ENCODE measurements at regions not wholly inside any gene's neighbourhood (a gene's known extent, or its start where the extent isn't known, plus 50 kb on each side); places are given as distances from the start of the nearest gene placed in this dataset.
"Not testable (repeated sequence)": the region's sequence is repeated elsewhere in the genome, so short reads cannot be mapped to it uniquely, and the experiment has no call there.

DNA sequence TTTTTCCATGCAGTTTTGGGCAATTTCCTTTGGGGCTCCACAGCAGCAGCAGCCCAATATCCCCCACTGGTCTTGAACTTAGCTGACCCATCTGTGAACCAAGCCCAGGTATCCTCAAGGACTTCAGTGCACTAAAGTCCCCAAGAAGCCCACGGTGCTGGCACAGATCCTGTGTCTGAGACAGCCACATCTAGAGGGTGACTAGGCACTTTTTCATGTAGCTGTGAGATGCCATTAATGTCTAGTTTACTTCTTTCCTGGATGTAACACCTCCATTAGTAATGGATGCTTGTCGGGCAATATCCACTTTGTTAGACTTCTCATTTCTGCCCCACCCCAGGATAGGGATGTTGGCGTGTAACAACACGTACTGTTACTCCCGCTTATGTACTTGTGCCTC, 117.9 kb downstream of the GPCPD1 start:
- DNase-seq (ENCODE audit: low spot score): no peak

DNA sequence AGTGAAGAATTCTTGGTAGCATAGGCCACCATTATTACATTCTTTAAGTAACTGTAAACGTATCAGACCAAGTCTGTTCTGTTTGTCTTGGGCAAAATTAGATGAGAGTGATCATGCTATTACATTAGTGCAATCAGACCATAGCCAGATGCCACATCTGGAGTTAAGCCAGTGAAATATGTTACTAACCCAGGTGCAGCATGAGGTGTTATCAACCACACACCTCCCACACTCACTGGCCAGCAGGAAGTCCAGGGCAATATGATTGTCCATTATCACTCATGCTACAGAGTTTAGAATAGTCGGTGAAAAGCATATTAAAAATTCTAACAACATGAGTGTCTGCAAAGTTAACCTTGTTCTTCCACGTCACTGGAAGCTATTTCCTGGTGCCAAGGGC, 119.4 kb downstream of the GPCPD1 start:
- no peak for DNase-seq (ENCODE audit: low spot score)

DNA sequence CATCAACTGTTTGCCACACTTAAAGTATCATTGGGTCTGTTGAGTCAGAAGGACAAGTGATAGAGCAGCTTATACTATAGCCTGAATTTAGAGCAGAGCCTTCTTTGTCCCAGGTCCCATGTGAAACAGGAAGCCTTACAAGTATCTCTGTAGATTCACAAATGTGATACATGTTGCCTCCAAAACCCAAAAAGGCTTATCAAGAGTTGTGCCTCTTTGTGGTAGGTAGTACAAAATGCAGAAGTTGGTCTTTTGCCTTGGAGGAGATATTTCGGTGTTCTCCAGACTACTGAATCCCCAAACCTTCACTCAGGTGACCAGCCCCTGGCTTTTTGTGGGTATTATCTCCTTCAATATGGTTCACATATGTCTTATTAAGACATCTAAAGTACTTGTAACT, 121.2 kb downstream of the GPCPD1 start:
- DNase-seq (ENCODE audit: low spot score): no peak

DNA sequence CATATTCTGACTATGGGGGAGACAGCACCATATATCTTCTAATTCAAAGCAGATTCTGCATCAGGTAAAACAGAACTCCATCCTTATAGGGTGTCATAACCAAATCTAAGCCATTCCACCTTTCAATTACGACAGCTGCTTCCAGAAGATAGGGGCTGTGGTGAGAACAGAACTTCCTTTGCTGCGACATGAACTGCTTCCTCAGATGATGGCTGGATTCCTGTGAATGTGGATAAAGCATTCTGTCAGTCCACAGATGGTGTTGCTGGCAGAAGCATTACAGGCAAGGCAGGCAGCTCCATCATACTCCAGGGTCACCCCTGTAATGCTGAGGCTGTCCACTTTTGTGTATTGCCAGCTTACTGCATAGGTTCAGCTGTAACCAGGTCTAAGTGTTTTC, 122.0 kb downstream of the GPCPD1 start:
- no peak for DNase-seq (ENCODE audit: low spot score)

DNA sequence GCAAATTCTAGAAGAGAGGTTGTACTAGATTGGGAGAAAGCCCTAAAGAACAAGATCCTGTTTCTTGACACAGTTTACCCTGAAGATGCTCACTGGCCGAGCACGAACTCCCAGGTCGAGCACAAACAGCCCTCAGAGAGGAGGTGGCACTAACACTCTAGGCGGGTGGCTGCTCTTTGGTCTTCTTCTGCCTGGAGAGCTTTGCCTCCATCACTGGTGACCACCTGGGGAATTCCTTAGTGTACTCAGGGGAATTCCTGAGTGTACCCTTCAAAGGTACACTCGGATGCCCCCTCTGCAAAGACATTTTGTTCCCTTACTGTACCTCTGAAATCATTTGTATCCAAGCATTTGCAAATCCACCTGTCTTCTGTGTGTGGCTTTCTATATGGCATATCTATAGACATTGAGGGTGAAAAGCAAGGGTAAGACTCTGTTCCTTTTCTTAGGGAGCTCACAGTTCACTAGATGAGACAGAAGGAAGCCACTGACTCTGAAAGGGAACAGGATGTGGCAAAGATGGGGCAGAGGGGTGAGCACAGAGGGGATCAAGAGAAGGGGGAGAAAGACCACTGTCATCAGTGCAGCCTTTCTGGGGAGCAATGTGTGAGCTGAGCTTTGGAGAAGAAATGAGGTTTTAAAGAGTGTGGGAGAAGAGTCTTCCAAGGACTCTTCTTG, 124.3 kb downstream of the GPCPD1 start:
- no peak for DNase-seq (ENCODE audit: low spot score)

DNA sequence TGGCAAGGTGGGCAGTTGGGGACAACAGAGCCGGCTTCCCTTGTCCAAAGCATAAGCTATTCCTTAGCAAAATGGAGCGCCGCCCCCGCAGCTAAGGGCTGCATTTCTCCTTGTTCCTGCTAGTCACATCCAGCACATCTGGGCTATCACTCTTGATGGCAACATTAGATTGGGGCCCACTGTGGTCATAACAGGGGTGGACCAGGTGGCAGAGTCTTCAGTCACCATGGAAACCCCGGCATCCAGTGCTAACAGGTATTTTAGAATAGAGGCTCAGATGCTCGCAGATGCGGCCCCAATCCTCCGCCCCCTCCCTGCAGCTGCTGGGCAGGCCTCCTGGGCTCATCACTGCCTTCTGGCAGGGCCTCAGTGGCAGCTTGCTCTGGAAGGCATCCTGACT, 125.9 kb downstream of the GPCPD1 start:
- peak; percentile 28 for DNase-seq (ENCODE audit: low spot score)

DNA sequence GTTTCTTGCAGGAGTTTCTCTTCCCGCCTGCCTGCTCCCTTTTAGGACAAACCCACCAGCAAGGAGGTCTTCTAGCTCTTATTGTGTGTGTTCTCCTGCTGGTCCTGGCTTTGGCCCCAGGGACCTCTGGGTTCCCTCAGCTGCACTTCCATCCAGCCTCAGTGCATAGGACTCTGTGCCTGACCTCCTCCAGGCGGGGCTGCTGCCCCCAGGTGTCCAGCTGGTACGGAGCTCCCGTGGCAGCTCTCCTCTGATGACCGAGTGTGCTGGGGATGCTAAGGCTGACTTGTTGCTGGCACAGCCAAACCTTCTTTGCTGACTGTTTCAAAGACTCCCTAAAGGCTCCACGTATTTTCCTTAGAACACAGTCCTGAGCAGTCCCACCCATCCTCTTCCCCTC, 126.5 kb downstream of the GPCPD1 start:
- DNase-seq (ENCODE audit: low spot score): no peak

DNA sequence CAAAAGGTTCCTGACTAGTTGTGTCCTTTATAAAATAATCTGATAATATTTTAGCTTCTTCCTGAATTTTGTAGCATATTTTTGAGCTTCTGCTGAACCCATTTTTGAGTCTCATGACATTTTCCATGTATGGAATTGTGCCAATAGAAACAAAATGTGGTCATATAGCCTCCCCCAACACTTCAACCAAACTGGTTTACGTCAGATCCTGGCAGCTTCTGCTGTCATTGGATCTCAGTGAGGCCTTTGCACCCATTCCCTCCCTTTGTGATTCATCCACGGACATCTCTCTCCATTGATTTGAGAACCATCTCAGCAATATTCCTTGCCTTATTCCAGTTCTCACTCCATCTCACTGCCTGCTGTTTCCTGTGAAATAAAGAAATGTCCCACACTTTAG, 128.0 kb downstream of the GPCPD1 start:
- DNase-seq (ENCODE audit: low spot score): no peak

DNA sequence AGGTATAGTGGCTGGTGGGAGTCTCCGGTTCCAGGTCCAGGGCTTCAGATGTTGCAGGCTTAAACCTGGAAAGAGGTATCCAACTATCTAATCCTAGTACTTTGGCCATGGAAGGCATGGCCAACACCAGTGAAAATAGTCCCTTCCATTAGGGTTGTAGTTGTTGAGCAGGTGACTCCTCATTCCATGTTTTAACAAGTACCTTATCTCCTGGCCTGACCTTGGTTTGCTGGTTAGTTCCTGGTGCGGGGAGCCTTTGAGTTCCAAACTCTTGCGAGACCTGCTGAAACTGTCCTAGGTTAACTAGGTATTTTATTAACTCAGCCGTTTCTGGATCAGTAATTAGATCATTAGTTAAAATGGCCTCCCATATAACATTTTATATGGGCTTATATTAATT, 128.9 kb downstream of the GPCPD1 start:
- no peak for DNase-seq (ENCODE audit: low spot score)

DNA sequence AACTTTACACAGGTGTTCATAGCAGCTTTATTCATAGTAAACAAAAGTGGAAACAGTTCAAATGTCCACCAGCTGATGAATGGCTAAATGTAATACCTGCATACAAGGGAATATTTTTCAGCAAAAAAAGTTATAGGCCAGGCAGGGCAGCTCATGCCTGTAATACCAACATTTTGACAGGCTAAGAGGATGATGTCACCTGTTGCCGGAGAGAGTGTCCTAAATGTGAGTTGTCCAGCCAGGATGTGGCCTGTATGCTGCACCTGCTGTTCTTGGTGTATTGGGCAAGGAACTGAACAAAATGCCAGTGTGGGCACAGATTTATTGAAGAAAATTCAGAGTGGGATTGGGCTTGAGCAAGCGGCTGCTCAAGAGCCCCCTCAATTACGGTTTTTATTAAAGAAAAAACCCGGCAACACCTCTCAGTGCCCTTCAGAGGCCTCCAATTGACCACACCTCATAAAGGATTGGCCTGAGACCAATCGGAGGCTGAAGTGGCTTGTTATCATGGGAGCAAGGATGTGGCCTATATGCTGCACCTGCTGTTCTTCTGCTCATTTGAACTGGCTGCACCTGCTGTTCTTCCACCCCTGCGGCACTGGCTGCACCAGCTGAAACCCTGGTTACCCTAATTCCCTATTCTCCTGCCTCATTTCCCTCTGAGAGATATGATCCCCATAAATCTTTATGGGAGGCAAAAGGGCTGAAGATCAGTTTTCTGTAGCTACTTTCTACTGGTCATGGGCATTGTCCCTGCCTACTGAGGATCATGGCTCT, 129.8 kb downstream of the GPCPD1 start:
- DNase-seq (ENCODE audit: low spot score): no peak

DNA sequence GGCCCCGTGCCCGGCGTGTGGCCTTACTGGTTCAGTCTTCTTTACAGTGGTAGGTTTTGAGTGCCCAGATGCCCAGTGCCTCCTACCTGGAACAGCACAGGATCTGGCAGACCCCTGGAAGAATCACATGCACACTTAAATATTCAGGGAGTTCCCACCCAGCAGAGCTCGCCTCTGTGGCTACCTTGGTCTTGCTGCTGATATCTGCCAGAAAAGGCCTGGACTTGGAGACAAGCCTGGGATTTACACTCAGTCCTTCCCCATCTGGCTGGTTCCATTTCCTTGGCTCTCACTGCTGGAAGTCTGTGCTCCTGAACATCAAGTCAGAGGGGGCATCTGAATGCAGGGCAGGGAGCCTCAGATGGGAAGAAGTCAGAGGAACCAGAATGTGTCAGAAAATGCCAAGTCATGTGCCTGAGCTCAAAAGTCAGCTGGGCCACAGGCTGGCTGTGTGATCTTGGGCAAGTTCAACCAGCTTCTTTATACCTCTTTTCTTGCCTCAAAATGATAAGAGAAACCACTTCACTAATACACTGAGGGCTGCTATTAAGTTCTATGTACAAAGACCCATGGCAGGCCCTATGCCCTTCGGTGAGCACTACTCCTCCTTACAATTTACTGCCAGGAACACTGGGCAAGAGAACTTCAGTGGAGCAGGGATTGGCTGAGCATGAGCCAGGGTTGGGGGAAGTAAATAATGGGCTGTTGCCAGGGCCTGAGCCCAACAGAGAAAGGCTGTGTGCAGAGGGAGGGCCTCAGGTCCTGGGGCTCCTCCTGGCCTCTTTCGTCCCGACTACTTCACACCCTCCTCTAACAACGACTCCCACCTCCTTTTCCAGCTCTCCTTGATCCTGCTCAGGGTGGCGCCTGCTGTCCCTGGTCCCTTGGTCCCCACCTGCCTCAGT, 135.9 kb downstream of the GPCPD1 start:
- DNase-seq (ENCODE audit: low spot score): no peak

DNA sequence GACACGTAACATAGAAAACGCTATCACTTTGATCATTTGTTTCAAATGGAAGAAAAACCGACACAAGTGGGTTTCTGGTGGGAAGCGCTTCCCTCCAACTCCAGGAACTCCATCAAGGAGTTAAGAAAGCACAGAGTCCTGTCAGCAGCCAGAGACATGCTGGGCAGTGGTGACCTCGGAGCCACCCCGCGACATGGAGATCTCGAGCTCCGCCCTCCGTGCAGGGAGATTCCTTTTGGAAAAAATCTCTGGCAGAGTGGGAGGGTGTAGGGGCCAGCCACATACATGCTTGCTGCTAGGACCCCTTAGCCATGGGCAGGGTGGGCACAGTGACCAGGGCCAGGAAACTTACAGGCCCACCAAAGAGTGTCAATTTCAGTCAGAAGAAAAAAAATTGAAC, 138.9 kb downstream of the GPCPD1 start:
- DNase-seq (ENCODE audit: low spot score): not testable (repeated sequence)

DNA sequence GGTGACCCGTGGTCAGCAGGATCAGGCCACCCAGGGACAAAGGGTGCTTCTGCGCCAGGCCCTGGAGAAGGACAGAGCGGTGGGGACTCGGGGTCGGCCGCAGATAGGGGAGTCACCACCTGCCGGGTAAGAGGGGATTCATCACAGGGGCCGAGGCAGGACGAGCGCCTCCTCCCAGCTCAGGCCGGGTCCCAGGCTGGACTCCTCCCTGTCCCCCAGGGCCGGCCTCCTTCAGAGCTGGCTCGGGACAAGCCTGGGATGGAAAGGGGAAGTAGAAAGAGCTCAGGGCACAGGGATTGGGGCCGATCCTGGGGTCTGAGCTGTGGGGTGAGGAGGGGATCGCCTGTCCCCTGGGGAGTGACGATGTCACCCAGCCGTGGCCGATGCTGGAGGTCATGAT, 139.4 kb downstream of the GPCPD1 start:
- no peak for DNase-seq (ENCODE audit: low spot score)

DNA sequence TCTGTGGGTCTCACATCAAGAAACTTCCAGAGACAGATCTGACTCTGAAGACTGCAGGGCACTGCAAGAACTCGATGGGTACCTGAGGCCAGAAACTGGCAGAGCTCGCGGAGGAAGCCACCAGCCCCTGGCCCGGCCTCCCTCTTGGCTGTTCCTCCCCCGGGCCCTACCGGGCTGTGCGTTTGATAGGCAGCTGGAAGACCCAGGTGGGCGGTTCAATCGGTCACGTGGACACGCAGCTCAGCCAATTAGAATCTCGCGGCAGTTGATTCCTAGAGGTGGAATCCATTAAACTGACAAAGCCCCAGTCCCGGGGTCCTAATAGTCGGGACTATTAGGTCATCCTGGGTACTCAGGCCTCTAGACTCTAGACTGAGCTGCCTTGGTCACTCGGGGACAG, 139.9 kb downstream of the GPCPD1 start:
- no peak for DNase-seq (ENCODE audit: low spot score)

DNA sequence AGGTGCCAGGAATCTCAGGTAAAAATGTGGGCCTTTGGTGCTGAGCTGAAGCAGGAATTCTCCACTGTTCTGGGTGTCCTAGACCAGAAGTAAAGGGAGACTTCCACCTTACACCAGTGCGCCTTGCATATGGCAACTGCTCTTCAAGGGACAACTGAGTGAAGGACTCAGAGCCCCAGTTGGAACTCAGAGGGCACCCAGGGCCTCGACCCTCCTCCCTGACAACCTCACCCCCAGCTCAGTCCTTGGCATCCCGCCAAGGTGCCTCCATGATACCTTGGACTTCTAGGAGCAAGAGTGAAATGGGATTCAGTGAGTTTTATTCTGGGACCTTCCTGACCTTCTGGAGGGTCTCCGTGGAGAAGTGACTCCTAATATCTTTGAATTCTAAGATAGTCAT, 140.3 kb downstream of the GPCPD1 start:
- DNase-seq (ENCODE audit: low spot score): no peak

DNA sequence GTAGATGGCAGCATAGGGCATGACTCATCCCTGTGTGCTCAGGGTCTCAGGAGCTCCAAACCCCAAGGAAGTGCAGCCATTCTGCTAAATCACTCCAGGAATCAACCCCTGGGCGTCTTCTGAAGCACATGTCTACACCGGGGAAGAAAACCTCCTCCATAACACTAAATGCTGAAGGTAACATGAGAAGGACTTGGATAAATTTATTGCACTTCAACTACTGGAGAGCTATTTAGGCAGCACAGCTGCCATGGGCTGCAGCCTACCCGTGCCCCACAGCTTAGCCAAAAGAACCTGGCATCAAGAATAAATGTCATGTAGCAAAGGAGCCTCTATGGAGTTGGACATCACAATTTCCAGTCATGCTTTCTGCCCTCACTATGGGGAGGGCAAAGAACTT, 141.7 kb downstream of the GPCPD1 start:
- DNase-seq (ENCODE audit: low spot score): no peak

DNA sequence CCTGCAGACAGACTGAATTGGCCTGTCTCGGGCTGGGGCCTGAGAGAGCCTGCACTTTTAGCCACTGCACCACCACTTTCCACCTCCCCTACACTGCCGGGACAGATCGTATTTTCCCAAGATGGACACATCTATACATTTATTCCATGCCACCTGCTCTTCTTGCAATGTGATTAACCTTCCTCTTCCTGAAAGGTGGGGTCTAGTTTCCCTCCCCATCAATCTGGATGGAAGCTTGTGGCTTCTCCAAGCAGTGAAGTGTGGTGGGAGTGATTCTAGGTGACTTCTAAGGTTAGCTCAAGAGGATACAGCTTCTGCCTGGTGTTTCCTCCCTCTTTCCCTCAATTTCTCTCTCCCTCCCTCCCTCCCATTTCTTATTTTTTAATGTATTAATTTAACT, 143.7 kb downstream of the GPCPD1 start:
- no peak for DNase-seq (ENCODE audit: low spot score)

DNA sequence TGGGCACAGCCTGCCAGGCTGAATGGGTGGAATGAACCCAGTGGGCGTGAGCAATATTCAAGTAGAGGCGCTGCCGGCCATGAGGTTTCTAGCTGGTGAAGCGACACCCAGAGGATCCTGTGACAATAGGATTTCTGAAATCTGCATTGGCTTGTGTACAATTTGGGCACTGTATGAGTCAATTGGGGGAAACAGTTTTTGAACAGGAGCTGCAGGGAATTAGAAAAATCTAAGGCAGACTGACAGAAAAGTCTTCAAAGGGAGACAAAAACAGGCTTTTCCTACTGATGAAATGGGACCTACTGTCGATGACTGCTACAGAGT, 145.2 kb downstream of the GPCPD1 start:
- DNase-seq (ENCODE audit: low spot score): no peak

DNA sequence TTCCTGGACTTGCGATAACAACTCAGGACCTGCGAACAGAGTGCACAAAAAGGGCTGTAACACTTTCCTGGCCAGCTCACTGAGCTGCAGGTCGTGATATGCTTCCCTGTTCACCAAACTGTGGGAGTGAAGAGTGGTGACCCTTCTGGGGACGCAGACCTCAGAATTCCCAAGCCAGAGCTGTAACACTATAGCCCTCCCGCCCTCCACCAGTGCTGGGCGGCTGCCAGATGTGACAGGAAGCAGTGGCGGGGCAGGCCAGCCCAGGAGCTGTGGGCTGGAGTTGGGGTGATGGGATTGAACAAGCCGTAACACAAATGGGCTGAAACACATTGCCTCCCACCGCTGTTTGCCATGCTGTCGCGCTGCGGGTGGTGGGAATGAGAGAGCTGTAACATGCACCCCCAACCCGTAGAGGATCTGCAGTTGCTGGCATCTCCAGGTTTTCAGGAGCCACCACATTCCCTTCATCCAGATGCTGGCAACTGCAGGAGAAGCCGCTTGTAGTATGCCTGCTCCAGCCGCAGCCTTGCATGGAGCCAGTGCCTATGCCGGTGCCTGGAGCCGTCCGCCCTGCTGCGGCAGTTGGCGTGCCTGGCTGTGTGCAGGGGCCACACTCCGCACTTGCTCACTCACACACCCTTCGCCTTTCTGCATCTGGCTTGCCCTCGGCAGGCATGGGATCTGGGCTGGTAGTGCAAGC, 145.8 kb downstream of the GPCPD1 start:
- no peak for DNase-seq (ENCODE audit: low spot score)

DNA sequence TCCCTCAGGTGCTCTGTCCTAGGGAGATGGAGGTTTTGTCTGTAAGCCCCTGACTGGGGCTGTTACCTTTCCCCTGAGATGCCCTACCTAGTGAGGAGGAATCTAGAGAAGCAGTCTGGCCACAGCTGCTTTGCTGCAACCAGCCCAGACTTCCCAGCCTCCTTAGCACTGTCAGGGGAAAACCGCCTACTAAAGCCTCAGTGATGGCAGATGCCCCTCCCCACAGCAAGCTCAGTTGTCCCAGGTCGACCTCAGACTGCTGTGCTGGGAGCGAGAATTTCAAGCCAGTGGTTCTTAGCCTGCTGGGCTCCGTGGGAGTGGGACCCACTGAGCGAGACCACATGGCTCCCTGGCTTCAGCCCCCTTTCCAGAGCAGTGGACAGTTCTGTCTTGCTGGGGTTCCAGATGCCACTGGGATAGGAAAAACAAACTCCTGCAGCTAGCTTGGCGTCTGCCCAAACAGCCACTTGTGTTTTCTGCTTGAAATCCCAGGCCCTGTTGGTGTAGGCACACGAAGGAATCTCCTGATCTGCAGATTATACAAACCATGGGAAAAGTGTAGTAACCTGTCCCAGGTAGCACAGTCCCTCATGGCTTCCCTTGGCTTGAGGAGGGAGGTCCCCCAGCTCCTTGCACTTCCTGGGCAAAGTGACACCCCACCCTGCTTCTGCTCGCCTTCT, 146.4 kb upstream of the PROKR2 start:
- DNase-seq (ENCODE audit: low spot score): no peak

DNA sequence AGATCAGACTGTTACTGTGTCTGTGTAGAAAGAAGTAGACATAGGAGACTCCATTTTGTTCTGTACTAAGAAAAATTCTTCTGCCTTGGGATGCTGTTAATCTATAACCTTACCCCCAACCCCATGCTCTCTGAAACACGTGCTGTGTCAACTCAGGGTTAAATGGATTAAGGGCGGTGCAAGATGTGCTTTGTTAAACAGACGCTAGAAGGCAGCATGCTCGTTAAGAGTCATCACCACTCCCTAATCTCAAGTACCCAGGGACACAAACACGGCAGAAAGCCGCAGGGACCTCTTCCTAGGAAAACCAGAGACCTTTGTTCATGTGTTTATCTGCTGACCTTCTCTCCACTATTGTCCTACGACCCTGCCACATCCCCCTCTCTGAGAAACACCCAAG, 137.0 kb upstream of the PROKR2 start:
- DNase-seq (ENCODE audit: low spot score): not testable (repeated sequence)
